ENCODE measurements at regions not wholly inside any gene's neighbourhood (a gene's known extent, or its start where the extent isn't known, plus 50 kb on each side); places are given as distances from the start of the nearest gene placed in this dataset.
"Not testable (repeated sequence)": the region's sequence is repeated elsewhere in the genome, so short reads cannot be mapped to it uniquely, and the experiment has no call there.

DNA sequence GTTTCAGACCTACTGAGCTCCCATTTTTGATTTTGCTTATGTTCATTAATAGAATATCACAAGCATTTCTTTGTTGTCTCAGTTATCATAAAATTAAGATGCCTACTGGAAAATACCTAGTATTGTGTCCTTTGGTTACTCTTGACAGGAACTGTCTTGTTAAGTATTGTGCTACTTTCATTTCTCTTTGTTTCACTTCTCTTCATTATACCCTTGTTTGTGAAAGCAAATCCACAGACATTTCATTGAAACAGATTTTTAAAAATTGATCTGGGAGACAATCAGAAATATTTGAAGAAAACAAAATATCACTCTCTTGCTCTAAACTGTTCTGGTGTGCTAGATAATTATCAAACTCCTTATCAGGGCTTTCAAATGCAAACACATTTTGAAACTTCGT is 290.5 kb upstream of the EYS start:
- Histone ChIP-seq H3K27me3 (replicated peaks; ENCODE audit: control insufficient read depth, insufficient read depth, low read length) (no peaks in the 10 kb centered on the region), H3K4me3 (replicated peaks; ENCODE audit: low read depth, low read length) (no peak overlapping the region), H3K36me3 (ENCODE audit: control insufficient read depth, insufficient read depth, low read length) (no peaks in the 10 kb centered on the region)
- no peak for TF ChIP-seq CTCF (IDR thresholded peaks at IDR 0.05; ENCODE audit: insufficient read depth, low read length, poor library complexity, severe bottlenecking)
- DNase-seq (ENCODE audit: extremely low read depth, insufficient read length): no peak

- DNase-seq (ENCODE audit: extremely low read depth, insufficient read length): no peak
- no peak overlapping the region for H3K4me3 ChIP-seq (replicated peaks; ENCODE audit: low read depth, low read length)
- TF ChIP-seq CTCF (IDR thresholded peaks at IDR 0.05; ENCODE audit: insufficient read depth, low read length, poor library complexity, severe bottlenecking): no peak
- H3K36me3 ChIP-seq (ENCODE audit: control insufficient read depth, insufficient read depth, low read length): no peaks in the 10 kb centered on the region
- no peaks in the 10 kb centered on the region for H3K27me3 ChIP-seq (replicated peaks; ENCODE audit: control insufficient read depth, insufficient read depth, low read length)
Measured at GRCh38 chr6:65996096-65996495, 289.1 kb upstream of the EYS start.

- Histone ChIP-seq H3K27me3 (replicated peaks; ENCODE audit: control insufficient read depth, insufficient read depth, low read length) (no peaks in the 10 kb centered on the region), H3K36me3 (ENCODE audit: control insufficient read depth, insufficient read depth, low read length) (no peaks in the 10 kb centered on the region), H3K4me3 (replicated peaks; ENCODE audit: low read depth, low read length) (no peak overlapping the region)
- no peak for TF ChIP-seq CTCF (IDR thresholded peaks at IDR 0.05; ENCODE audit: insufficient read depth, low read length, poor library complexity, severe bottlenecking)
- DNase-seq (ENCODE audit: extremely low read depth, insufficient read length): no peak
Measured at GRCh38 chr6:65989676-65990075, 282.6 kb upstream of the EYS start.

GRCh38 chr6:65988006-65988405 is 281.0 kb upstream of the EYS start:
- H3K4me3 ChIP-seq (replicated peaks; ENCODE audit: low read depth, low read length): no peak overlapping the region
- no peak for DNase-seq (ENCODE audit: extremely low read depth, insufficient read length)
- H3K27me3 ChIP-seq (replicated peaks; ENCODE audit: control insufficient read depth, insufficient read depth, low read length): no peaks in the 10 kb centered on the region
- no peaks in the 10 kb centered on the region for H3K36me3 ChIP-seq (ENCODE audit: control insufficient read depth, insufficient read depth, low read length)
- TF ChIP-seq CTCF (IDR thresholded peaks at IDR 0.05; ENCODE audit: insufficient read depth, low read length, poor library complexity, severe bottlenecking): no peak

DNA sequence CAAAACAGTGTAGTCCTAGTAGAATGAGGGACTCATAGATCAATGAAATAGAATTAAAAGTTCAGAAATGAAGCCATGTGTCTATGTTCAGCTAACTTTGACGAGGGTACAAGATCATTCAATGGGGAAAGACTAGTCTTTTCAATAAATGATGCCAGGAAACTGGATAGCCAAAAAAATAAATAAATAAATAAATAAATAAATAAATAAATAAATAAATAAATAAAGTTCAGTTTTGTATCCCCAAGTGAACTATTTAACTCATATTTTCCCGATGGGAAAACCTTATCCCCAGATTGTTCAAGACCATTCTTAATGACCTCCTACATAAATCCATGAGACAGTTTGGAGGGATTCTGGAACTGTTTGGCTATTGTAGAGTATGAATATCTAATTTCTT is 277.1 kb upstream of the EYS start:
- no peak for DNase-seq (ENCODE audit: extremely low read depth, insufficient read length)
- no peaks in the 10 kb centered on the region for H3K36me3 ChIP-seq (ENCODE audit: control insufficient read depth, insufficient read depth, low read length)
- H3K27me3 ChIP-seq (replicated peaks; ENCODE audit: control insufficient read depth, insufficient read depth, low read length): no peaks in the 10 kb centered on the region
- no peak for TF ChIP-seq CTCF (IDR thresholded peaks at IDR 0.05; ENCODE audit: insufficient read depth, low read length, poor library complexity, severe bottlenecking)
- H3K4me3 ChIP-seq (replicated peaks; ENCODE audit: low read depth, low read length): no peak overlapping the region

- Histone ChIP-seq H3K27me3 (replicated peaks; ENCODE audit: control insufficient read depth, insufficient read depth, low read length) (no peaks in the 10 kb centered on the region), H3K4me3 (replicated peaks; ENCODE audit: low read depth, low read length) (no peak overlapping the region), H3K36me3 (ENCODE audit: control insufficient read depth, insufficient read depth, low read length) (no peaks in the 10 kb centered on the region)
- no peak for DNase-seq (ENCODE audit: extremely low read depth, insufficient read length)
- TF ChIP-seq CTCF (IDR thresholded peaks at IDR 0.05; ENCODE audit: insufficient read depth, low read length, poor library complexity, severe bottlenecking): no peak
Measured at GRCh38 chr6:65979120-65979519, 272.1 kb upstream of the EYS start.

DNA sequence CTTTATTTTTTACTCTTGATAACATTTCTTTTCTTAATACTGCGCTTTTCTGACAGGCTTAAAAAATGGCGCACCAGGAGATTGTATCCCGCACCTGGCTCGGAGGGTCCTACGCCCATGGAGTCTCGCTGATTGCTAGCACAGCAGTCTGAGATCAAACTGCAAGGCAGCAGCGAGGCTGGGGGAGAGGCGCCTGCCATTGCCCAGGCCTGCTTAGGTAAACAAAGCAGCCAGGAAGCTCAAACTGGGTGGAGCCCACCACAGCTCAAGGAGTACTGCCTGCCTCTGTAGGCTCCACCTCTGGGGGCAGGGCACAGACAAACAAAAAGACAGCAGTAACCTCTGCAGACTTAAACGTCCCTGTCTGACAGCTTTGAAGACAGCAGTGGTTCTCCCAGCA is 264.2 kb upstream of the EYS start:
- H3K36me3 ChIP-seq (ENCODE audit: control insufficient read depth, insufficient read depth, low read length); DNase-seq (ENCODE audit: extremely low read depth, insufficient read length); H3K4me3 ChIP-seq (replicated peaks; ENCODE audit: low read depth, low read length); H3K27me3 ChIP-seq (replicated peaks; ENCODE audit: control insufficient read depth, insufficient read depth, low read length): not testable (repeated sequence)
